Stimulated activated CD4-positive, alpha-beta T cell treated with anti-CD3 and anti-CD28 coated beads, TNF-alpha, amount 100 ng/mL, for 48 hours (primary cell): ENCODE measurements at regions not wholly inside any gene's neighbourhood (a gene's known extent, or its start where the extent isn't known, plus 50 kb on each side); places are given as distances from the start of the nearest gene placed in this dataset.

ENCODE experiments used
- DNase-seq, 3 donors: peaks; one replicate each; pipeline ENCODE4 v3.0.0-alpha.2; 2020; ENCODE audit warnings: low read depth in 3 of 3

GRCh38 chr3:27591312-27592210, 107.4 kb upstream of the SLC4A7 start:
- no peak for DNase-seq

- DNase-seq: no peak
These were observed 106.5 kb upstream of the SLC4A7 start for GRCh38 chr3:27590437-27591298.

- no peak for DNase-seq
These were observed 105.6 kb upstream of the SLC4A7 start for GRCh38 chr3:27589795-27590194.

- DNase-seq: no peak
These were observed 101.2 kb upstream of the SLC4A7 start for GRCh38 chr3:27585429-27585828.

GRCh38 chr3:27584874-27585273, 100.7 kb upstream of the SLC4A7 start:
- DNase-seq: no peak

GRCh38 chr3:27581852-27582251, 97.7 kb upstream of the SLC4A7 start:
- DNase-seq: no peak

- DNase-seq: no peak
These were observed 93.8 kb upstream of the SLC4A7 start for GRCh38 chr3:27578032-27578431.

- no peak for DNase-seq
These were observed 93.3 kb upstream of the SLC4A7 start for GRCh38 chr3:27577504-27577903.

GRCh38 chr3:27576171-27576570, 92.0 kb upstream of the SLC4A7 start:
- no peak for DNase-seq

- DNase-seq: no peak
These were observed 91.3 kb upstream of the SLC4A7 start for GRCh38 chr3:27575499-27575898.

- no peak for DNase-seq
These were observed 90.2 kb upstream of the SLC4A7 start for GRCh38 chr3:27574438-27574795.

- no peak for DNase-seq
These were observed 89.7 kb upstream of the SLC4A7 start for GRCh38 chr3:27573780-27574437.

GRCh38 chr3:27573138-27573537, 89.0 kb upstream of the SLC4A7 start:
- DNase-seq: no peak

GRCh38 chr3:27571345-27571744, 87.2 kb upstream of the SLC4A7 start:
- no peak for DNase-seq

GRCh38 chr3:27570421-27571106, 86.4 kb upstream of the SLC4A7 start:
- no peak for DNase-seq

GRCh38 chr3:27568393-27568792, 84.2 kb upstream of the SLC4A7 start:
- no peak for DNase-seq

- DNase-seq: no peak
These were observed 83.1 kb upstream of the SLC4A7 start for GRCh38 chr3:27567251-27567650.

- no peak for DNase-seq
These were observed 81.1 kb upstream of the SLC4A7 start for GRCh38 chr3:27565201-27565852.

- DNase-seq: no peak
These were observed 77.4 kb upstream of the SLC4A7 start for GRCh38 chr3:27561576-27561975.

GRCh38 chr3:27560484-27561056, 76.4 kb upstream of the SLC4A7 start:
- no peak for DNase-seq

GRCh38 chr3:27559835-27560234, 75.7 kb upstream of the SLC4A7 start:
- DNase-seq: no peak
